Gastroesophageal sphincter (tissue), 4 donors: ENCODE measurements at regions not wholly inside any gene's neighbourhood (a gene's known extent, or its start where the extent isn't known, plus 50 kb on each side); places are given as distances from the start of the nearest gene placed in this dataset.
"Not testable (repeated sequence)": the region's sequence is repeated elsewhere in the genome, so short reads cannot be mapped to it uniquely, and the experiment has no call there.

Experiments
- ATAC-seq: fragments of 150-250 bp; one replicate; pipeline ENCODE4 v1.9.1; 2016; ENCODE audit warnings: mild to moderate bottlenecking, moderate library complexity
- H3K27ac ChIP-seq, 4 donors: fragments of 200-600 bp; sonication (generic) in 3 of 4; 1 replicate in 3 of 4; 2 replicates in 1 of 4; pipeline ENCODE4 v1.5.1; 2016 to 2019
- H3K27me3 ChIP-seq: fragments of 200-600 bp; sonication (generic); one replicate; pipeline ENCODE4 v1.5.1; 2019
- H3K36me3 ChIP-seq, 2 donors: fragments of 200-600 bp; sonication (generic); one replicate each; pipeline ENCODE4 v1.5.1; 2019; ENCODE audit warnings: control low read depth in 1 of 2
- H3K4me1 ChIP-seq, 3 donors: fragments of 200-600 bp; sonication (generic); 1 replicate in 2 of 3; 2 replicates in 1 of 3; pipeline ENCODE4 v1.5.1; 2016 to 2019; ENCODE audit warnings: control low read depth in 2 of 3
- H3K4me3 ChIP-seq, 2 donors: fragments of 200-600 bp; sonication (generic); one replicate each; pipeline ENCODE4 v1.5.1; 2019; ENCODE audit warnings: mild to moderate bottlenecking in 1 of 2, moderate library complexity in 1 of 2
- H3K9me3 ChIP-seq, 3 donors: fragments of 200-600 bp; sonication (generic); one replicate each; pipeline ENCODE4 v1.5.1; 2017 to 2019; ENCODE audit warnings: control low read depth in 2 of 3
- EP300 ChIP-seq: sonication (generic); formaldehyde crosslinking; IDR thresholded peaks from one replicate; pipeline ENCODE4 v1.6.1; 2017; ENCODE audit warnings: antibody characterized with exemption, mild to moderate bottlenecking
- POLR2A ChIP-seq, 2 donors: fragments of 450-650 bp; IDR thresholded peaks; one replicate each; pipeline ENCODE4 v1.6.1; 2017; ENCODE audit warnings: antibody characterized with exemption in 2 of 2, mild to moderate bottlenecking in 2 of 2, moderate library complexity in 1 of 2
- POLR2AphosphoS5 ChIP-seq: sonication (generic); formaldehyde crosslinking; IDR thresholded peaks from one replicate; pipeline ENCODE4 v1.6.1; 2017; ENCODE audit warnings: antibody characterized with exemption
- WGBS, 2 donors: methylation state at CpG; one replicate each; pipeline ENCODE4 v1.1.5; 2018; ENCODE audit warnings: low coverage in 1 of 2; 5-methylcytosine and 5-hydroxymethylcytosine counted together
- TF ChIP-seq, protein P1 (sequence below), 4 experiments: fragments of 200-600 bp in 2 of 4; fragments of 450-650 bp in 2 of 4; sonication (generic) in 1 of 4; IDR thresholded peaks; one replicate each; pipeline ENCODE4 v1.5.1; 2017 to 2019; ENCODE audit warnings: antibody characterized with exemption in 4 of 4, mild to moderate bottlenecking in 2 of 4, moderate library complexity in 2 of 4

DNA sequence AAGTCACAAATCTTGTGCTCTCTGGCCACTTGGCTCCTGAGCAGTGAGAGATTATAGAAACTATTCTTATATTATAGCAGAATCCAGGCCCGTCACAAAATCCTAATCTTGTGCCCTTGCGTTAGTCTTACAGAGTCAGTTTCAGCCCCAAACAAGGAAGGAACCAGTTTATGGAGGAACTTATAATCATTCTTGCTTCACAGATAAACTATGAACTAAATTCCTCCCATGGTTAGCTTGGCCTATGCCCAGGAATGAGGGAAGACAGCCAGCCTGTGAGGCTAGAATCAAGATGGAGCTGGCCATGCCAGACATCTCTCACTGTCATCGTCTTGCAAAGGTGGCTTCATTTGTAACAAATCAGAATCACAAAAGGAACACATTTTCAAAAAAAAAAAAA, 199.7 kb upstream of the PITRM1 start:
- no peaks in the 10 kb centered on the region for H3K36me3 ChIP-seq
- H3K4me3 ChIP-seq = no peak overlapping the region
- no peaks in the 10 kb centered on the region for H3K27me3 ChIP-seq
- ATAC-seq = no peak
- H3K27ac ChIP-seq = peak overlapping the region; percentile 25 to 35 (median 32)
- TF ChIP-seq EP300 (no peak), POLR2A (IDR thresholded peaks at IDR 0.05) (no peak), POLR2AphosphoS5 (no peak)
- TF ChIP-seq, protein P1, sequence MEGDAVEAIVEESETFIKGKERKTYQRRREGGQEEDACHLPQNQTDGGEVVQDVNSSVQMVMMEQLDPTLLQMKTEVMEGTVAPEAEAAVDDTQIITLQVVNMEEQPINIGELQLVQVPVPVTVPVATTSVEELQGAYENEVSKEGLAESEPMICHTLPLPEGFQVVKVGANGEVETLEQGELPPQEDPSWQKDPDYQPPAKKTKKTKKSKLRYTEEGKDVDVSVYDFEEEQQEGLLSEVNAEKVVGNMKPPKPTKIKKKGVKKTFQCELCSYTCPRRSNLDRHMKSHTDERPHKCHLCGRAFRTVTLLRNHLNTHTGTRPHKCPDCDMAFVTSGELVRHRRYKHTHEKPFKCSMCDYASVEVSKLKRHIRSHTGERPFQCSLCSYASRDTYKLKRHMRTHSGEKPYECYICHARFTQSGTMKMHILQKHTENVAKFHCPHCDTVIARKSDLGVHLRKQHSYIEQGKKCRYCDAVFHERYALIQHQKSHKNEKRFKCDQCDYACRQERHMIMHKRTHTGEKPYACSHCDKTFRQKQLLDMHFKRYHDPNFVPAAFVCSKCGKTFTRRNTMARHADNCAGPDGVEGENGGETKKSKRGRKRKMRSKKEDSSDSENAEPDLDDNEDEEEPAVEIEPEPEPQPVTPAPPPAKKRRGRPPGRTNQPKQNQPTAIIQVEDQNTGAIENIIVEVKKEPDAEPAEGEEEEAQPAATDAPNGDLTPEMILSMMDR (IDR thresholded peaks at IDR 0.05) = no peak
- 45 to 48% methylated on average over 2 to 3 of the region's 3 CpGs for WGBS, 2 donors
- H3K4me1 ChIP-seq = no peaks in the 10 kb centered on the region
- no peaks in the 10 kb centered on the region for H3K9me3 ChIP-seq

DNA sequence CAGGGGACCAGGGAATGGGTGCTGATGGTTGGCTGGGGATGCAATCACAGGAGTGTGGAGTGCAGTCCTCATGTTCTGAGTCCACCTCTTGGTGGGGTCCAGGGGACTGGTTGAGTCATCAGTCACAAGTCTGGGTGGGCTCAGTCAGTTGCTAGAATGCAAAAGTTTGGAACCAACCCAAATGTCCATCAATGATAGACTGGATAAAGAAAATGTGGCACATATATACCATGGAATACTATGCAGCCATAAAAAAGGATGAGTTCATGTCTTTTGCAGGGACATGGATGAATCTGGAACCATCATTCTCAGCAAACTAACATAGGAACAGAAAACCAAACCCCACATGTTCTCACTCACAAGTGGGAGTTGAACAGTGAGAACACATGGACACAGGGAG, 199.0 kb upstream of the PITRM1 start:
- not testable (repeated sequence) for H3K36me3 ChIP-seq, H3K4me3 ChIP-seq, H3K4me1 ChIP-seq, H3K9me3 ChIP-seq, H3K27me3 ChIP-seq, ATAC-seq
- peak overlapping the region in 2 of 4 donors; percentile 25 to 34 for H3K27ac ChIP-seq

DNA sequence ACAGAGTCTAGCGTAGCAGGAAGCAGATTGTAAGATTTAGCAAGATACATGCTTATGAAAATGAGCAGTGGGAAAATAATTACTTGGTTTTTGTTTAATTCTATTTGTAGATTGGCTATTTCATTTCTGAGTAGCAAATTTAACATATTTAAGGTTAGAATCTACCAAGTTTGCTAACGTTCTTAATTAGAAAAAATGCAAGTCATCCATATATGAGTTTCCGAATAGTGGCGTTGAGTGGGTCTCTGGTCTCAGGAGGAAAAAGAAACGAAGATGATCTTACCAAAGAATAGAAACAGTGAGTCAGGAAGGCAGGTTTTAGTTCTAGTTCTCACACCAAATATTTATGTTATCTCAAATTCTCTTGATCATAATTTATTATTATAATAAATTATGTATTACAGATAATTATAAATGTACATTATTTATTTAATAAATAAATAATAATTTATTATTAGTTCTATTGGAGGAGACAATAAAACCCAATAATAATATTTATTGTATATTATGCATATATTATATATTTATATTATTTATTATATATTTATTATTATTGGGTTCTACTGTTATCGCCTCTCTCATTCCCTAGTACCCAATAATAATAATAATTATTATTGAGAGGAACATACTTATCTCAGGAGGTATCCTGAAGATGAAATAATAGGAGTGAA, 194.3 kb upstream of the PITRM1 start:
- H3K9me3 ChIP-seq = peaks cover 0 to 3% (median 0%) of the 10 kb centered on the region in 3 donors
- TF ChIP-seq POLR2A (IDR thresholded peaks at IDR 0.05) (no peak), POLR2AphosphoS5 (no peak), EP300 (no peak)
- TF ChIP-seq, protein P1 (IDR thresholded peaks at IDR 0.05) = no peak
- H3K36me3 ChIP-seq = no peaks in the 10 kb centered on the region
- no peaks in the 10 kb centered on the region for H3K27me3 ChIP-seq
- H3K4me1 ChIP-seq = no peaks in the 10 kb centered on the region
- no peak for ATAC-seq
- WGBS, 2 donors = 93 to 100% methylated on average over 6 of the region's 6 CpGs
- no peak overlapping the region for H3K4me3 ChIP-seq
- H3K27ac ChIP-seq = no peak overlapping the region

DNA sequence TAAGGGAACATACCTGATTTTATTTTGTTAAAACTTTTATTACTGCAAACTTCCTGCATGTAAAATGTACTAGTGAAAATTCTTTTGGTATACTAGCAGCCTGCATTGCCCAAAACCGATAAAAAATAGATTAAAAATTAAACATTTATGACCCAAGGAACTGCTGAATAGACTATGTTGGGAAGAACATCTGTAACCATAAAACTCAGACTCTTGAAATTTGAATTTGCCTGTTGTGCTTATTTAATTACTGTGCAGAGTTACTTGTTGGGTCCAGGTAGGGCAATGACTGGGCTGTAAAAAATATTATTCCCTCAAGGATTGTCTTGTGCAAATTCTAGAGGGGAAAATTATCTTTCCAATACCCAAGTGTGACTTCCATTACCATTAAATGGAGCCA, 193.5 kb upstream of the PITRM1 start:
- TF ChIP-seq POLR2A (IDR thresholded peaks at IDR 0.05) = no peak
- TF ChIP-seq, protein P1 (IDR thresholded peaks at IDR 0.05) = no peak
- TF ChIP-seq EP300 = no peak
- no peak for TF ChIP-seq POLR2AphosphoS5
- Histone ChIP-seq H3K4me3 (no peak overlapping the region), H3K4me1 (no peaks in the 10 kb centered on the region), H3K9me3 (peaks cover 0 to 7% (median 0%) of the 10 kb centered on the region in 3 donors), H3K27me3 (no peaks in the 10 kb centered on the region), H3K27ac (no peak overlapping the region), H3K36me3 (no peaks in the 10 kb centered on the region)
- ATAC-seq = no peak
- WGBS, 2 donors = 80 to 100% methylated on average over 1 of the region's 1 CpG

DNA sequence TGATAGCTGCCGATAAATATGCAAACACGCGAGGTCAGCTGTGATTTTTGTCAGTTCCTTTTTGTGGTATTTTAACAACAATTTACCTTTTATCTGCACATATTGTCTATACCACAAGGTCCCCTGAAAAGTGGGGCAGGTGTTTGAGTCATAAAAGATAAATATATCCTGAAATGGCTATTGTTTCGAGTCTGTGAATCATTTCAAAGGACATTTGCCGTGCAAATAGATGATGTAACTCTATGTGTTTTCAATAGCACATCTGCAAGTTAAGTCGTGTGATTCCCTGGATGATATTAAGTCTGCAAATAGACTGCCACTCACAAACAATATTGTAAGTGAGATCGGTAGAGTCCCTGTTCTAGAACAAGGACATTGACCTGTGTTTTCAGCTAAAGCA, 193.0 kb upstream of the PITRM1 start:
- 82 to 85% methylated on average over 7 of the region's 7 CpGs for WGBS, 2 donors
- ATAC-seq = no peak
- TF ChIP-seq, protein P1 (IDR thresholded peaks at IDR 0.05) = no peak
- no peak for TF ChIP-seq POLR2A (IDR thresholded peaks at IDR 0.05)
- no peak for TF ChIP-seq POLR2AphosphoS5
- no peak for TF ChIP-seq EP300

More for the DNA sequence above, 193.0 kb upstream of the PITRM1 start:
- H3K4me1 ChIP-seq = no peaks in the 10 kb centered on the region
- no peaks in the 10 kb centered on the region for H3K36me3 ChIP-seq
- no peak overlapping the region for H3K4me3 ChIP-seq
- H3K9me3 ChIP-seq = peaks cover 0 to 7% (median 0%) of the 10 kb centered on the region in 3 donors
- no peaks in the 10 kb centered on the region for H3K27me3 ChIP-seq
- H3K27ac ChIP-seq = no peak overlapping the region
